SK-N-MC (cell line): ENCODE measurements at regions not wholly inside any gene's neighbourhood (a gene's known extent, or its start where the extent isn't known, plus 50 kb on each side); places are given as distances from the start of the nearest gene placed in this dataset.

ENCODE experiments used
- DNase-seq: peaks from one replicate; pipeline ENCODE4 v3.0.0-alpha.2; 2011; ENCODE audit warnings: low read depth, low spot score
- H3K27ac ChIP-seq: fragments of 200-600 bp; sonication (generic); 2 replicates; pipeline ENCODE4 v1.5.1; 2016; ENCODE audit warnings: mixed run types
- H3K36me3 ChIP-seq: fragments of 200-600 bp; sonication (generic); 2 replicates; pipeline ENCODE4 v1.6.1; 2017; ENCODE audit warnings: antibody characterized with exemption, low read length, mixed read lengths; ENCODE audit not compliant: insufficient read depth
- H3K4me3 ChIP-seq: fragments of 200-600 bp; sonication (generic); 2 replicates; pipeline ENCODE4 v1.5.1; 2016
- H3K9ac ChIP-seq: fragments of 200-600 bp; sonication (generic); 2 replicates; pipeline ENCODE4 v1.8.0; 2017; ENCODE audit warnings: mixed run types, mixed read lengths; ENCODE audit not compliant: insufficient read length
- H3K9me3 ChIP-seq: fragments of 200-600 bp; sonication (generic); 2 replicates; pipeline ENCODE4 v1.6.1; 2017; ENCODE audit warnings: low read depth, mild to moderate bottlenecking, antibody characterized with exemption, low read length, moderate library complexity, mixed read lengths
- EZH2 ChIP-seq: fragments of 200-600 bp; sonication (generic); IDR thresholded peaks from one replicate; pipeline ENCODE4 v1.6.1; 2017; ENCODE audit warnings: antibody characterized with exemption
- FOXP2 ChIP-seq: optimal IDR thresholded peaks from 2 replicates; pipeline ENCODE3; 2011; ENCODE audit warnings: mild to moderate bottlenecking, moderate library complexity; ENCODE audit not compliant: insufficient read depth; ENCODE audit errors: extremely low read length, control extremely low read depth
- POLR2AphosphoS5 ChIP-seq: IDR thresholded peaks from 2 replicates; pipeline ENCODE4 v1.6.1; 2012; ENCODE audit warnings: mild to moderate bottlenecking, low read depth, low read length, borderline replicate concordance

GRCh38 chr6:14734052-14734415, 511.8 kb upstream of the JARID2 start:
- no peak for DNase-seq
- Histone ChIP-seq H3K9me3 (no peaks in the 10 kb centered on the region), H3K36me3 (no peaks in the 10 kb centered on the region), H3K4me3 (no peak overlapping the region), H3K27ac (no peak overlapping the region), H3K9ac (no peak overlapping the region)
- TF ChIP-seq POLR2AphosphoS5 (no peak), FOXP2 (no peak), EZH2 (no peak)

GRCh38 chr6:14734416-14735340, 511.2 kb upstream of the JARID2 start:
- Histone ChIP-seq H3K27ac (no peak overlapping the region), H3K9me3 (no peaks in the 10 kb centered on the region), H3K9ac (no peak overlapping the region), H3K36me3 (no peaks in the 10 kb centered on the region), H3K4me3 (no peak overlapping the region)
- DNase-seq = no peak
- no peak for TF ChIP-seq FOXP2
- TF ChIP-seq POLR2AphosphoS5 = no peak
- no peak for TF ChIP-seq EZH2

- Histone ChIP-seq H3K36me3 (no peaks in the 10 kb centered on the region), H3K9me3 (no peaks in the 10 kb centered on the region), H3K9ac (no peak overlapping the region), H3K27ac (no peak overlapping the region), H3K4me3 (no peak overlapping the region)
- TF ChIP-seq POLR2AphosphoS5 = no peak
- no peak for TF ChIP-seq EZH2
- no peak for DNase-seq
Observed at GRCh38 chr6:14735956-14736486, 509.8 kb upstream of the JARID2 start.

GRCh38 chr6:14736554-14736953, 509.3 kb upstream of the JARID2 start:
- Histone ChIP-seq H3K27ac (no peak overlapping the region), H3K9ac (no peak overlapping the region), H3K9me3 (no peaks in the 10 kb centered on the region), H3K4me3 (no peak overlapping the region), H3K36me3 (no peaks in the 10 kb centered on the region)
- TF ChIP-seq FOXP2 = no peak
- no peak for TF ChIP-seq EZH2
- no peak for TF ChIP-seq POLR2AphosphoS5
- DNase-seq = no peak

GRCh38 chr6:14738497-14738896, 507.4 kb upstream of the JARID2 start:
- Histone ChIP-seq H3K9ac (no peak overlapping the region), H3K9me3 (no peaks in the 10 kb centered on the region), H3K27ac (peak overlapping the region; percentile 86), H3K36me3 (no peaks in the 10 kb centered on the region), H3K4me3 (peak overlapping the region; percentile 58)
- DNase-seq = no peak
- TF ChIP-seq EZH2 (no peak), FOXP2 (no peak), POLR2AphosphoS5 (no peak)

- DNase-seq = peak; percentile 97
- Histone ChIP-seq H3K9ac (no peak overlapping the region), H3K36me3 (no peaks in the 10 kb centered on the region), H3K4me3 (peak overlapping the region; percentile 58), H3K27ac (peak overlapping the region; percentile 86), H3K9me3 (no peaks in the 10 kb centered on the region)
- peak; percentile 5 for TF ChIP-seq FOXP2
- peak; percentile 66; the same call in 1 of the 2 replicates for TF ChIP-seq POLR2AphosphoS5
- no peak for TF ChIP-seq EZH2
Observed at GRCh38 chr6:14738933-14739332, 506.9 kb upstream of the JARID2 start.

GRCh38 chr6:14739827-14740226, 506.0 kb upstream of the JARID2 start:
- DNase-seq = no peak
- no peaks in the 10 kb centered on the region for H3K9me3 ChIP-seq
- TF ChIP-seq FOXP2 = no peak
- no peak for TF ChIP-seq POLR2AphosphoS5
- TF ChIP-seq EZH2 = no peak
- no peak overlapping the region; the same call in 1 of the 2 replicates for H3K4me3 ChIP-seq
- H3K36me3 ChIP-seq = no peaks in the 10 kb centered on the region
- H3K27ac ChIP-seq = peak overlapping the region; percentile 86
- H3K9ac ChIP-seq = no peak overlapping the region

GRCh38 chr6:14742171-14742570, 503.7 kb upstream of the JARID2 start:
- Histone ChIP-seq H3K27ac (no peak overlapping the region), H3K9me3 (peaks cover 6% of the 10 kb centered on the region; the same call in 1 of the 2 replicates), H3K36me3 (no peaks in the 10 kb centered on the region; the same call in 1 of the 2 replicates), H3K9ac (no peak overlapping the region), H3K4me3 (no peak overlapping the region)
- TF ChIP-seq POLR2AphosphoS5 = no peak
- TF ChIP-seq EZH2 = no peak
- no peak for DNase-seq
